ENCODE measurements at regions not wholly inside any gene's neighbourhood (a gene's known extent, or its start where the extent isn't known, plus 50 kb on each side); places are given as distances from the start of the nearest gene placed in this dataset.

DNA sequence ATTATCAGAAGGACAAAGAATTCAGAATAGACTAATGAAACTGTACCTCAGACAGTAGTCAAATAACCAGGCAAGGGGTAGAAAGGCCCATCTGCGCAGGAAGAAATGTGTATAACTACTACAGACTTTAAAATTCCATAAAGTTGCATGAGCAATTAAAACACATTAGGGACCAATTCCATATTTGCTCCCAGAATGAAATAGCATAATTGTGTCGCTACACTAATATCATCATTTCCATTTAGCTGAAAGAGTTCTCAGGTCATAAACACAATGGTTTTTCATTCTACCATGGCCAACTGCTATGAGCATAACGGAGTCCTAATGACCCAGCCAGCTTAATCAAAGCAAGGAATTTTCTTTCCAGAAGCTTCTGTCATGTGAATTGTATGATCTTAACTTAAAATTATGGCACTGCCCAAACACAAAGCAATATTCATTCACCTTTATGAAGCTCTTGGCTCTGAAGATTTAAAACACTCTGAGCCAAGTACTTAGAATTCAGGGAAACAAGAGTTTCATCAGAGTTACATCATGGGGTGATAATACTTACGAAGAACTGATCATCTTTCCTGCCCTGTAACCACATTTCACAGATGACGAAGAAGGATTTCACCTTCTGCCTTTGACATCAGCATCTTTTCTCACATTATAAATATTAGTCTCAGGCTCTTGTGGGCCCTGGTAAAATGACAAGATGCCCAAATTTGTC, 98.1 kb upstream of the DOCK1 start:
- Histone ChIP-seq H3K4me3 (no peak overlapping the region), H3K4me1 (no peaks in the 10 kb centered on the region), H3K27me3 (replicated peaks in 1 of 7) (no peaks in the 10 kb centered on the region), H3K9me3 (peaks cover 0 to 23% (median 6%) of the 10 kb centered on the region in 8 donors), H3K27ac (no peak overlapping the region), H3K36me3 (no peaks in the 10 kb centered on the region)
- 68 to 87% (median 77%) methylated on average over 5 of the region's 5 CpGs for WGBS, 5 donors
- intact Hi-C loops (cut with DNase I; ENCODE audit: low total_unique reads), result no loop called here
- TF ChIP-seq, protein P1, sequence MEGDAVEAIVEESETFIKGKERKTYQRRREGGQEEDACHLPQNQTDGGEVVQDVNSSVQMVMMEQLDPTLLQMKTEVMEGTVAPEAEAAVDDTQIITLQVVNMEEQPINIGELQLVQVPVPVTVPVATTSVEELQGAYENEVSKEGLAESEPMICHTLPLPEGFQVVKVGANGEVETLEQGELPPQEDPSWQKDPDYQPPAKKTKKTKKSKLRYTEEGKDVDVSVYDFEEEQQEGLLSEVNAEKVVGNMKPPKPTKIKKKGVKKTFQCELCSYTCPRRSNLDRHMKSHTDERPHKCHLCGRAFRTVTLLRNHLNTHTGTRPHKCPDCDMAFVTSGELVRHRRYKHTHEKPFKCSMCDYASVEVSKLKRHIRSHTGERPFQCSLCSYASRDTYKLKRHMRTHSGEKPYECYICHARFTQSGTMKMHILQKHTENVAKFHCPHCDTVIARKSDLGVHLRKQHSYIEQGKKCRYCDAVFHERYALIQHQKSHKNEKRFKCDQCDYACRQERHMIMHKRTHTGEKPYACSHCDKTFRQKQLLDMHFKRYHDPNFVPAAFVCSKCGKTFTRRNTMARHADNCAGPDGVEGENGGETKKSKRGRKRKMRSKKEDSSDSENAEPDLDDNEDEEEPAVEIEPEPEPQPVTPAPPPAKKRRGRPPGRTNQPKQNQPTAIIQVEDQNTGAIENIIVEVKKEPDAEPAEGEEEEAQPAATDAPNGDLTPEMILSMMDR (IDR thresholded peaks at IDR 0.05 in 8 of 11, conservative IDR thresholded peaks at IDR 0.05 in 3 of 11), result no peak
- TF ChIP-seq POLR2AphosphoS5 (IDR thresholded peaks at IDR 0.05) (no peak), POLR2A (IDR thresholded peaks at IDR 0.05) (no peak)
- no peak for DNase-seq

DNA sequence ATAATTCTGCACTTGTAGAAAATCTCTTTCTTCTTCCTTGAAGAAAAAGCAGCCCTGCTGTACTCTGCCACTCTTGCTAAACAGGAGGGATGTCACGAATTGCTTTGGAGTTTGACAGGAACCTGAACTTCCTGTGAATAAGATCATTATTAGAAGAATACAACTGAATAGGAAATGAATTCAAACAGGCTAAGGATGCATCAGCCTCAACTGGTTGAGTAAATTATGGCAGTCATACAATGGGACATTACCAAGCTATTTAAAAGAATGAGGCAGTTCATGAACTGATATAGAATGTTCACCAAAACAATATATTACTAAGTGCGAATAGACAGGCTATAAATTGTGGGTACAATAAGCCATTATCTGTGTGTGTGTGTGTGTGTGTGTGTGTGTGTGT, 97.1 kb upstream of the DOCK1 start:
- WGBS, 5 donors, result 11 to 54% (median 26%) methylated on average over 2 of the region's 2 CpGs
- Histone ChIP-seq H3K9me3 (peaks cover 0 to 23% (median 6%) of the 10 kb centered on the region in 8 donors), H3K36me3 (no peaks in the 10 kb centered on the region), H3K4me3 (no peak overlapping the region), H3K27ac (no peak overlapping the region), H3K4me1 (no peaks in the 10 kb centered on the region), H3K27me3 (replicated peaks in 1 of 7) (no peaks in the 10 kb centered on the region)
- DNase-seq, result no peak
- no peak for TF ChIP-seq POLR2AphosphoS5 (IDR thresholded peaks at IDR 0.05)
- TF ChIP-seq POLR2A (IDR thresholded peaks at IDR 0.05), result no peak
- TF ChIP-seq, protein P1 (IDR thresholded peaks at IDR 0.05 in 8 of 11, conservative IDR thresholded peaks at IDR 0.05 in 3 of 11), result no peak
- intact Hi-C loops (cut with DNase I; ENCODE audit: low total_unique reads), result no loop called here

DNA sequence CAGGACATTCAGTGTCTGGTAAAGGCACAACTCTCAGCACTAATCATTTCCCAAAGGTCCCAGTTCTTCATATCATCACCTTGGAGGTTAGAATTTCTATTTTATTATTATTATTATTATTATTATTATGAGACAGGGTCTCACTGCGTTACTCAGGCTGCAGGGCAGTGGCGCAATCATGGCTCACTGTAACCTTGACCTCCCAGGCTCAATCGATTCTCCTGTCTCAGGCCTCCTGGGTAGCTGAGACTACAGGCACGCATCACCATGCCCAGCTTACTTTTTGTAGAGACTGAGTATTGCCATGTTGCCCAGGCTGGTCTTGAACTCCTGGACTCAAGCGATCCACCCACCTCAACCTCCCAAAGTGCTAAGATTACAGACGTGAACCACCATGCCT, 91.8 kb upstream of the DOCK1 start:
- Histone ChIP-seq H3K27me3 (replicated peaks in 1 of 7) (no peaks in the 10 kb centered on the region), H3K9me3 (peaks cover 0 to 23% (median 6%) of the 10 kb centered on the region in 8 donors), H3K4me3 (no peak overlapping the region), H3K27ac (no peak overlapping the region), H3K4me1 (no peaks in the 10 kb centered on the region), H3K36me3 (no peaks in the 10 kb centered on the region)
- WGBS, 5 donors, result 86 to 94% (median 88%) methylated on average over 6 of the region's 6 CpGs
- TF ChIP-seq POLR2AphosphoS5 (IDR thresholded peaks at IDR 0.05) (no peak), POLR2A (IDR thresholded peaks at IDR 0.05) (no peak)
- TF ChIP-seq, protein P1 (IDR thresholded peaks at IDR 0.05 in 8 of 11, conservative IDR thresholded peaks at IDR 0.05 in 3 of 11), result no peak
- no peak for DNase-seq
- intact Hi-C loops (cut with DNase I; ENCODE audit: low total_unique reads), result no loop called here

DNA sequence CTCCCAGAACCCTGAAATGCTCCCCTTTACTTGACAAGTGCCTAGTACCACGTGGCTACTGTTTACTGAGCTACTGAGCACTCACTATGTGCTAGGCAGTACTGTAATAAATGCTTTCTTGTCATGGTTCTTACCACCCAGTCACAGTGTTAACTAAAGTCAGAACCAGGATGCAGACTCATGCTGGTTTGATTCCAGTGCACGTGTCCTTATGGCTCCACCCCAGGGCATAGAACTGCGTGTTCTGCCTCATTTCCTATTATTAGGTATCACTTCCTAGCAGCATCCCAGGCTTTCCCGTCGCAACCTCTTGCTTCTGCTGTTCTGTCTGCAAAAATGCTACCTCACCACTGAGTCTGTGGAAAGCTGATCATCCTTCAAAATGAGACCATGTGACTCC, 71.7 kb upstream of the DOCK1 start:
- intact Hi-C loops (cut with DNase I; ENCODE audit: low total_unique reads), result no loop called here
- H3K27ac ChIP-seq, result no peak overlapping the region
- peaks cover 0 to 7% (median 0%) of the 10 kb centered on the region in 8 donors for H3K9me3 ChIP-seq
- H3K36me3 ChIP-seq, result no peaks in the 10 kb centered on the region
- H3K4me3 ChIP-seq, result no peak overlapping the region
- WGBS, 5 donors, result 55 to 79% (median 65%) methylated on average over 5 of the region's 5 CpGs
- no peak for DNase-seq
- H3K4me1 ChIP-seq, result no peaks in the 10 kb centered on the region
- TF ChIP-seq, protein P1 (IDR thresholded peaks at IDR 0.05 in 8 of 11, conservative IDR thresholded peaks at IDR 0.05 in 3 of 11), result no peak
- TF ChIP-seq POLR2A (IDR thresholded peaks at IDR 0.05) (no peak), POLR2AphosphoS5 (IDR thresholded peaks at IDR 0.05) (no peak)
- H3K27me3 ChIP-seq (replicated peaks in 1 of 7), result no peaks in the 10 kb centered on the region

Data from spleen (tissue), 11 donors.